CD4-positive, alpha-beta T cell (primary cell): ENCODE measurements at regions not wholly inside any gene's neighbourhood (a gene's known extent, or its start where the extent isn't known, plus 50 kb on each side); places are given as distances from the start of the nearest gene placed in this dataset.

Source experiments
- ATAC-seq: fragments of 200-7000 bp; cut with Tn5 transposase; one replicate; pipeline ENCODE4 v1.10.0; 2022; ENCODE audit warnings: mild to moderate bottlenecking; ENCODE audit not compliant: poor library complexity
- CTCF ChIA-PET: fragments of 350-600 bp; sonication (Branson Sonifier 250); formaldehyde crosslinking; loops from one replicate; lab custom pipeline; 2021; ENCODE audit warnings: antibody characterized with exemption, inconsistent platforms; lab: Charles Lee
- POLR2A ChIA-PET: fragments of 350-600 bp; sonication (Branson Sonifier 250); formaldehyde crosslinking; loops from one replicate; lab custom pipeline; 2021; ENCODE audit warnings: antibody characterized with exemption, inconsistent platforms; lab: Charles Lee
- DNase-seq, 14 experiments: peaks; one replicate each; pipeline ENCODE4 v3.0.0-alpha.2; 2013 to 2020; ENCODE audit warnings: mixed read lengths in 2 of 14
- H3K27ac ChIP-seq, 2 donors: one replicate each; pipeline versions ENCODE4 v1.5.1 to v1.7.0; 2013; ENCODE audit warnings: low read length in 2 of 2, low read depth in 1 of 2, mild to moderate bottlenecking in 1 of 2
- H3K27me3 ChIP-seq, 2 experiments: 1 replicate in 1 of 2; 2 replicates in 1 of 2; pipeline versions ENCODE4 v1.6.1 to v1.7.0; 2013; ENCODE audit warnings: low read length in 2 of 2, control low read depth in 1 of 2, mild to moderate bottlenecking in 1 of 2, moderate library complexity in 1 of 2; ENCODE audit not compliant: insufficient read depth in 2 of 2, control insufficient read depth in 1 of 2
- H3K36me3 ChIP-seq: one replicate; pipeline ENCODE4 v1.6.1; 2013; ENCODE audit warnings: low read length, control low read depth; ENCODE audit not compliant: insufficient read depth
- H3K4me1 ChIP-seq: one replicate; pipeline ENCODE4 v1.6.1; 2013; ENCODE audit warnings: low read length, control low read depth; ENCODE audit not compliant: insufficient read depth
- H3K4me3 ChIP-seq: one replicate; pipeline ENCODE4 v1.5.1; 2013; ENCODE audit warnings: mild to moderate bottlenecking, low read length, moderate library complexity
- H3K9me3 ChIP-seq, 2 experiments: 1 replicate in 1 of 2; 2 replicates in 1 of 2; pipeline versions ENCODE4 v1.6.1 to v1.7.0; 2013; ENCODE audit warnings: low read length in 2 of 2, mild to moderate bottlenecking in 2 of 2, control low read depth in 1 of 2, moderate library complexity in 1 of 2; ENCODE audit not compliant: control insufficient read depth in 1 of 2, insufficient read depth in 1 of 2
- H3K27ac Mint-ChIP-seq: one replicate; pipeline ENCODE4 v1.8.0; 2020; ENCODE audit warnings: mixed read lengths
- H3K27me3 Mint-ChIP-seq: one replicate; pipeline ENCODE4 v1.8.0; 2021; ENCODE audit warnings: mixed read lengths
- H3K36me3 Mint-ChIP-seq: one replicate; pipeline ENCODE4 v1.8.0; 2021; ENCODE audit warnings: low read depth, mixed read lengths
- H3K4me1 Mint-ChIP-seq: one replicate; pipeline ENCODE4 v1.8.0; 2021; ENCODE audit warnings: low read depth, mixed read lengths
- H3K4me3 Mint-ChIP-seq: one replicate; pipeline ENCODE4 v1.8.0; 2020; ENCODE audit warnings: mild to moderate bottlenecking, mixed read lengths
- H3K9me3 Mint-ChIP-seq: one replicate; pipeline ENCODE4 v1.8.0; 2020; ENCODE audit warnings: mixed read lengths
- CTCF ChIP-seq: fragments of 200-600 bp; IDR thresholded peaks from one replicate; pipeline ENCODE4 v1.8.0; 2022; ENCODE audit warnings: antibody characterized with exemption, mild to moderate bottlenecking
- intact Hi-C, 2 experiments: fragments of 100-400 bp; cut with DNase I in 1 of 2; cut with micrococcal nuclease in 1 of 2; formaldehyde crosslinking; loops; one replicate each; pipeline versions ENCODE4 v1.15.1 to v1.9.0; 2023 to 2025; cut with DNase I, micrococcal nuclease

- DNase-seq (no peak), ATAC-seq (no peak)
- intact Hi-C loops, result no loop called here
- no peak overlapping the region for H3K27ac Mint-ChIP-seq
- ChIA-PET POLR2A (no interaction called here), CTCF (no interaction called here)
- no peaks in the 10 kb centered on the region for H3K36me3 Mint-ChIP-seq
- H3K4me3 Mint-ChIP-seq, result no peak overlapping the region
- H3K27me3 Mint-ChIP-seq, result no peaks in the 10 kb centered on the region
- no peaks in the 10 kb centered on the region for H3K9me3 ChIP-seq
- no peaks in the 10 kb centered on the region for H3K4me1 ChIP-seq
- no peaks in the 10 kb centered on the region for H3K4me1 Mint-ChIP-seq
- H3K4me3 ChIP-seq, result no peak overlapping the region
- no peak overlapping the region for H3K27ac ChIP-seq
- TF ChIP-seq CTCF, result no peak
- H3K9me3 Mint-ChIP-seq, result peaks cover 3% of the 10 kb centered on the region
- H3K36me3 ChIP-seq, result no peaks in the 10 kb centered on the region
- no peaks in the 10 kb centered on the region for H3K27me3 ChIP-seq
Observed at GRCh38 chr9:22535780-22536179, 89.2 kb downstream of the DMRTA1 start.

DNA sequence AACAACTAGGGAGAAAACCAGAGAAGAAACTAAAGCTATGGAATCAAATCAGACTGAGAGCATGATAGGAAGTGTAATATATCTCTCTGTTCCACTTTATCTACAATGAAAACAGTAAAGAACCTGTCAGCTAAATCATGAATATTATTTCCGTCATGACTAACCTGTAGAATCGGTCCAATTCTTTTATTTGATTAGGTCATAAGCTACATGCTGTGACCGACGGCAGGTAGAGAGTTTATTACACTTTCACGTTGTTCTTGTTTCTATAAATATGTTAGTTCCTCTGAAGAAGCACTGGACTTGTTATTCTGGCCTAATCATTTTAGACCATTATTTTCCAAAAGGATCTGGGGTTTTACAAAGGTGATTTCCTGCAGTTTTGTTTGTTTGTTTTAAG lies 91.1 kb downstream of the DMRTA1 start:
- CTCF ChIA-PET, result no interaction called here
- no peak for ATAC-seq
- Histone ChIP-seq H3K27me3 (no peaks in the 10 kb centered on the region), H3K9me3 (no peaks in the 10 kb centered on the region), H3K27ac (no peak overlapping the region), H3K36me3 (no peaks in the 10 kb centered on the region), H3K4me1 (no peaks in the 10 kb centered on the region), H3K4me3 (no peak overlapping the region)
- intact Hi-C loops, result no loop called here
- Mint-ChIP-seq H3K4me3 (no peak overlapping the region), H3K27me3 (no peaks in the 10 kb centered on the region), H3K9me3 (peaks cover 3% of the 10 kb centered on the region), H3K36me3 (no peaks in the 10 kb centered on the region), H3K27ac (no peak overlapping the region), H3K4me1 (no peaks in the 10 kb centered on the region)
- TF ChIP-seq CTCF, result no peak
- DNase-seq, result no peak
- POLR2A ChIA-PET, result no interaction called here

DNA sequence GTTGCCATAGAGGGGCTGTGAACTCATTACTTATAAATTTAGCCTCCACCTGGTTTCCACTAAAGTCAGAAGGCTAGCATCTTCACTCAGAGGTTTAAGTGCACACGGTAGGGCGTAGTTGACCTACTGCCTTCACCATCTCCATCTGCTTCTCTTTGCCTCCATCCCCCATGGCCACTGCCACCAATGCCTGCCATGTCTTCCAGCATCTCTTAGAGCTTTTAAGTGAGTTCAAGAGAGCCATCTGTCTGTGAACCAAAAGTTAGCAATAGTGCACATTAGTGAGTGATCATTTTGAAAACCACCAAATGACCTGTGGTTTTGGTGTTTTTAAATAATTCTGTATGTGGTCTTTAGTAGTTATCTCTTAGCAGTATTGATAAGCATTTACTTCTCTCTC lies 102.0 kb downstream of the DMRTA1 start:
- no peak for TF ChIP-seq CTCF
- ATAC-seq, result no peak
- no peaks in the 10 kb centered on the region for H3K36me3 ChIP-seq
- Mint-ChIP-seq H3K4me1 (no peaks in the 10 kb centered on the region), H3K9me3 (peaks cover 2% of the 10 kb centered on the region), H3K4me3 (no peak overlapping the region), H3K27ac (no peak overlapping the region), H3K36me3 (no peaks in the 10 kb centered on the region), H3K27me3 (no peaks in the 10 kb centered on the region)
- CTCF ChIA-PET, result no interaction called here
- no peaks in the 10 kb centered on the region for H3K9me3 ChIP-seq
- no peak overlapping the region for H3K4me3 ChIP-seq
- no peak for DNase-seq
- POLR2A ChIA-PET, result no interaction called here
- no peaks in the 10 kb centered on the region for H3K4me1 ChIP-seq
- intact Hi-C loops, result no loop called here
- H3K27ac ChIP-seq, result no peak overlapping the region
- H3K27me3 ChIP-seq, result no peaks in the 10 kb centered on the region
